ENCODE measurements at regions not wholly inside any gene's neighbourhood (a gene's known extent, or its start where the extent isn't known, plus 50 kb on each side); places are given as distances from the start of the nearest gene placed in this dataset.

DNA sequence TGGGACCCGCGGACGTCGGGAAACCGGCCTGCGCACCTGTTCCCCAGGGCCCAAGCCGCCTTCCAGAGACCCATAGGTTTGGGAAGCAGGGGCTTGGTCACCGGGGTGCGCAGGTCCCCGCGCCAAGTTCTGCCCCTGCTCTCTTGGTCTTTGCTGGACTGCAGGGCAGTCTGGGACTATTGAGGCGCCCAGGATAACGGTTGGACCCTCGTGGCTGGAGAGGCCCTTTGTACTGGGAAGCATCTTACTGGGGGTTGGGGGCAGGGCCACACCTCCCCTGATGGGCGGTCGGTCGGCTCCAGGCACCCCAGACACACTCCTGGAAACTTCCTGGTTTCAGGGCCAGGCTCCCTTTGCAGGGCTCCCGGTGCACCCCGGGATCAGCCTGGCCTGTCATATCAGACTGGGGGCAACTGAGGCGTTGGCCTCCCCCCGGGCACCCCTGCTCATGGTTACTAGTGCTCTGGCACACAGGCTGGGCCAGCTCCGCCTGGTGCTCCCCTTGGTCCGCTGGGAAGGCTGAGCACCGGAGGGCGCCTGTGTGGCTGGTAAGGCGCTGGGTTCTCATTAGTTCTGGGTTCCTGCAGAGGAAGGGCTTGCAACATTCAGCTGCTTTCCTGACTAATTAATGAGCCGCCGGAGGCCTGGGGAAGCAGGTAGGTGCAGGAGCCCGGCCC, 1250.5 kb downstream of the BRD1 start:
- no peak for DNase-seq (ENCODE audit: low spot score)

- no peak for DNase-seq (ENCODE audit: low spot score)
Measured at GRCh38 chr22:48576333-48577013, 1251.2 kb downstream of the BRD1 start.

GRCh38 chr22:48575618-48576332, 1251.9 kb downstream of the BRD1 start:
- DNase-seq (ENCODE audit: low spot score): no peak

GRCh38 chr22:48574776-48575617, 1252.7 kb downstream of the BRD1 start:
- DNase-seq (ENCODE audit: low spot score): no peak

GRCh38 chr22:48573766-48574165, 1253.9 kb downstream of the BRD1 start:
- DNase-seq (ENCODE audit: low spot score): no peak

- DNase-seq (ENCODE audit: low spot score): no peak
Measured at GRCh38 chr22:48572951-48573350, 1254.7 kb downstream of the BRD1 start.

- no peak for DNase-seq (ENCODE audit: low spot score)
Measured at GRCh38 chr22:48570912-48571311, 1256.8 kb downstream of the BRD1 start.

- DNase-seq (ENCODE audit: low spot score): no peak
Measured at GRCh38 chr22:48569476-48570233, 1258.0 kb downstream of the BRD1 start.

- DNase-seq (ENCODE audit: low spot score): no peak
Measured at GRCh38 chr22:48568736-48569330, 1258.8 kb downstream of the BRD1 start.

- no peak for DNase-seq (ENCODE audit: low spot score)
Measured at GRCh38 chr22:48567213-48567975, 1260.3 kb downstream of the BRD1 start.

DNA sequence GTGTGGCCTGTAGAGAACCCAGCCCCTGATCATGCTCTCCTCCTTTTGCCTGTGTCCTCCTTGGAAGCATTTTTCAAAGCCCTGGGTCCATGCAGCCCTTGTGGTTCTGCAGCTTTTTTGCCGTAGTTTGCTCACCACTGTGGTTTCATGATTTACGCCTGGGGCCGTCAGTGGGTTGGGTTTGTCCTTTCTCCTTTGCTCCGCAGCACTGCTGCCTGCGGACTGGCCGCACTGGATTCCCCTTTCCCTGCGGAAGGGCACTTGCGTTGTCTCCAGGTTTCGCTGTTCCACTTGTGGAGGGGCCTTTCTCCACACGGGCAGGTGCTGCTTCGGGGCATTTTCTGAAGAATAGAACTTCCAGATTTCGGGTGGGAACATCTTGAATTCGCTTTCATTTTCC, 1260.9 kb downstream of the BRD1 start:
- no peak for DNase-seq (ENCODE audit: low spot score)

GRCh38 chr22:48565901-48566501, 1261.7 kb downstream of the BRD1 start:
- DNase-seq (ENCODE audit: low spot score): no peak

DNA sequence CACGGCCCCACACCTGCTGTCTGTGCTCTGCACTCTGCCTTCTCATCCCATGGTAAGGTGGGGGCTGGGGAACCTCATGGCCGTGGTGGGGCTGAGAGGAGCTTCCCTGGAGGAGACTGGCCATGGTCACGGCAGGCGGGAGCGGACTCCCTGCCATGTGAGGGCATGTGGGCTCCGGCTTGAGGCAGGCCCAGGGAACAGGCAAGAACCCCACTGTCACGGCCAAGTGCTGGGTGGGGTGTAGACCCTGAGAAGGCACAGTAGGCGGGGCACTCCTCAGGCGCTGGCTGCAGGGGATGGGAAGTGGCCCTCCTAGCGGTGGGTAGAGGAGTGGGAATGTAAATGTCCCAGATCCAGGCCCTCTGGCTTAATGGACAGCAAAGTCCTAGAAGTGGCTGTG, 1262.7 kb downstream of the BRD1 start:
- DNase-seq (ENCODE audit: low spot score): no peak

GRCh38 chr22:48563966-48564330, 1263.7 kb downstream of the BRD1 start:
- no peak for DNase-seq (ENCODE audit: low spot score)

- no peak for DNase-seq (ENCODE audit: low spot score)
Measured at GRCh38 chr22:48563118-48563965, 1264.3 kb downstream of the BRD1 start.

- no peak for DNase-seq (ENCODE audit: low spot score)
Measured at GRCh38 chr22:48561676-48562075, 1266.0 kb downstream of the BRD1 start.

DNA sequence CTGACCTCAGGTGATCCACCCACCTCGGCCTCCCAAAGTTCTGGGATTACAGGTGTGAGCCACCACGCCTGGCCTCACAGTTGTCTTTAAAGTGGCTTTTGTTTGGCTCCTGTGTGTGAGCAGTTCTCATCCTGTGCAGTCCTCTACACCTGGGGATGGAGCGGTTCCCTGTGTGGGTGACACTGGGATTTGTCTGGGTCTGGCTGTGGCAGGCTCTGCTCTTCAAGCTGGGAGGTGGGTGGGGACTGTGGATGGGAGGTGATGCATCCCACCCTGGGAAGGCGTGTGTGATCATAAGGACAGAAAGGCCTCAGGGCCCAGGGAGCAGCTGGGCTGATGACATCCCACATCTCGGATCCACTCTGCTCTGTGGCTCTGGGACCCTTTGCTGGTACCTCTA, 1266.8 kb downstream of the BRD1 start:
- no peak for DNase-seq (ENCODE audit: low spot score)

DNA sequence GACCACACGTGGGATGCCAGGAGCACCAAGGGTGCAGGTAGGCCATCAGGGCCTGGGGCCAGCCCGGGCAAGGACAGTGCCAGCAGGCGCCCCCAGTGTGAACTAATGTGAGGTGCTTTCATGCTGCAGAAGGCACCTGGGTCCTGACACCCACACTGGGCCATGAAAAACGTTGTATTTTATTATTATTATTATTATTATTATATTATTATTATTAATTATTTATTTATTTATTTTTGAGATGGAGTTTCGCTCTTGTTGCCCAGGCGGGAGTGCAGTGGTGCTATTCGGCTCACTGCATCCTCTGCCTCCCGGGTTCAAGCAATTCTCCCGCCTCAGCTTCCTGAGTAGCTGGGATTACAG, 1267.3 kb downstream of the BRD1 start:
- no peak for DNase-seq (ENCODE audit: low spot score)

Measured in HT-29 (cell line).